Skeletal muscle tissue (tissue), 3 donors: ENCODE measurements at regions not wholly inside any gene's neighbourhood (a gene's known extent, or its start where the extent isn't known, plus 50 kb on each side); places are given as distances from the start of the nearest gene placed in this dataset.
"Not testable (repeated sequence)": the region's sequence is repeated elsewhere in the genome, so short reads cannot be mapped to it uniquely, and the experiment has no call there.

Experiments used
- H3K27ac ChIP-seq: one replicate; pipeline ENCODE4 v1.7.0; 2013; ENCODE audit warnings: mild to moderate bottlenecking, low read depth, low read length, inconsistent platforms
- H3K27me3 ChIP-seq, 3 donors: one replicate each; pipeline ENCODE4 v1.7.0; 2013; ENCODE audit warnings: low read length in 3 of 3; ENCODE audit not compliant: control insufficient read depth in 3 of 3, insufficient read depth in 3 of 3
- H3K36me3 ChIP-seq, 3 donors: one replicate each; pipeline ENCODE4 v1.7.0; 2013; ENCODE audit warnings: low read length in 3 of 3; ENCODE audit not compliant: control insufficient read depth in 3 of 3, insufficient read depth in 3 of 3
- H3K4me1 ChIP-seq, 3 donors: one replicate each; pipeline ENCODE4 v1.7.0; 2013; ENCODE audit warnings: low read length in 3 of 3, mild to moderate bottlenecking in 3 of 3; ENCODE audit not compliant: control insufficient read depth in 3 of 3, insufficient read depth in 3 of 3
- H3K4me3 ChIP-seq, 3 donors: one replicate each; pipeline ENCODE4 v1.7.0; 2013; ENCODE audit warnings: low read length in 3 of 3
- H3K9ac ChIP-seq, 3 donors: one replicate each; pipeline ENCODE4 v1.7.0; 2013; ENCODE audit warnings: low read length in 3 of 3, mild to moderate bottlenecking in 3 of 3, moderate library complexity in 2 of 3, low read depth in 1 of 3
- H3K9me3 ChIP-seq, 3 donors: one replicate each; pipeline ENCODE4 v1.7.0; 2013; ENCODE audit warnings: low read length in 3 of 3; ENCODE audit not compliant: control insufficient read depth in 3 of 3
- donor health status: Osteomylitis.

GRCh38 chr20:56706867-56707360 is 77.8 kb downstream of the TFAP2C start:
- Histone ChIP-seq H3K4me1 (no peaks in the 10 kb centered on the region), H3K27me3 (peaks cover 0 to 2% (median 0%) of the 10 kb centered on the region in 3 donors), H3K9me3 (no peaks in the 10 kb centered on the region), H3K4me3 (no peak overlapping the region), H3K27ac (no peak overlapping the region), H3K9ac (no peak overlapping the region), H3K36me3 (no peaks in the 10 kb centered on the region)

- Histone ChIP-seq H3K36me3 (no peaks in the 10 kb centered on the region), H3K9ac (no peak overlapping the region), H3K4me1 (no peaks in the 10 kb centered on the region), H3K27ac (no peak overlapping the region), H3K4me3 (no peak overlapping the region), H3K27me3 (peaks cover 0 to 2% (median 0%) of the 10 kb centered on the region in 3 donors), H3K9me3 (no peaks in the 10 kb centered on the region)
These were observed 79.9 kb downstream of the TFAP2C start for GRCh38 chr20:56708991-56709390.

GRCh38 chr20:56710125-56710524 is 81.0 kb downstream of the TFAP2C start:
- Histone ChIP-seq H3K4me3 (no peak overlapping the region), H3K9ac (no peak overlapping the region), H3K27me3 (peaks cover 0 to 2% (median 0%) of the 10 kb centered on the region in 3 donors), H3K36me3 (no peaks in the 10 kb centered on the region), H3K4me1 (no peaks in the 10 kb centered on the region), H3K27ac (no peak overlapping the region), H3K9me3 (no peaks in the 10 kb centered on the region)

- not testable (repeated sequence) for H3K4me3 ChIP-seq, H3K4me1 ChIP-seq, H3K27ac ChIP-seq, H3K36me3 ChIP-seq, H3K9me3 ChIP-seq, H3K27me3 ChIP-seq, H3K9ac ChIP-seq
These were observed 81.5 kb downstream of the TFAP2C start for GRCh38 chr20:56710577-56710976.

GRCh38 chr20:56711018-56711417 is 81.9 kb downstream of the TFAP2C start:
- Histone ChIP-seq H3K9me3 (no peaks in the 10 kb centered on the region), H3K4me1 (no peaks in the 10 kb centered on the region), H3K9ac (no peak overlapping the region), H3K4me3 (no peak overlapping the region), H3K27ac (no peak overlapping the region), H3K36me3 (no peaks in the 10 kb centered on the region), H3K27me3 (peaks cover 0 to 2% (median 0%) of the 10 kb centered on the region in 3 donors)

GRCh38 chr20:56715309-56715708 is 86.2 kb downstream of the TFAP2C start:
- Histone ChIP-seq H3K36me3 (no peaks in the 10 kb centered on the region), H3K27me3 (peaks cover 0 to 2% (median 0%) of the 10 kb centered on the region in 3 donors), H3K9ac (no peak overlapping the region), H3K9me3 (no peaks in the 10 kb centered on the region), H3K27ac (no peak overlapping the region), H3K4me1 (no peaks in the 10 kb centered on the region), H3K4me3 (no peak overlapping the region)

GRCh38 chr20:56715902-56716519 is 86.9 kb downstream of the TFAP2C start:
- no peak overlapping the region for H3K4me3 ChIP-seq
- no peak overlapping the region for H3K27ac ChIP-seq
- H3K27me3 ChIP-seq: peaks cover 0 to under 1% (median 0%) of the 10 kb centered on the region in 3 donors
- no peaks in the 10 kb centered on the region for H3K9me3 ChIP-seq
- no peaks in the 10 kb centered on the region for H3K4me1 ChIP-seq
- no peak overlapping the region for H3K9ac ChIP-seq
- H3K36me3 ChIP-seq: no peaks in the 10 kb centered on the region

GRCh38 chr20:56716806-56717205 is 87.7 kb downstream of the TFAP2C start:
- Histone ChIP-seq H3K27me3 (no peaks in the 10 kb centered on the region), H3K4me1 (no peaks in the 10 kb centered on the region), H3K36me3 (no peaks in the 10 kb centered on the region), H3K9ac (no peak overlapping the region), H3K27ac (no peak overlapping the region), H3K9me3 (no peaks in the 10 kb centered on the region), H3K4me3 (no peak overlapping the region)

GRCh38 chr20:56718816-56719215 is 89.7 kb downstream of the TFAP2C start:
- Histone ChIP-seq H3K27me3 (peaks cover 0 to 3% (median 0%) of the 10 kb centered on the region in 3 donors), H3K36me3 (no peaks in the 10 kb centered on the region), H3K9ac (no peak overlapping the region), H3K9me3 (no peaks in the 10 kb centered on the region), H3K27ac (no peak overlapping the region), H3K4me3 (no peak overlapping the region), H3K4me1 (no peaks in the 10 kb centered on the region)

- Histone ChIP-seq H3K27ac (no peak overlapping the region), H3K9me3 (no peaks in the 10 kb centered on the region), H3K4me1 (no peaks in the 10 kb centered on the region), H3K4me3 (no peak overlapping the region), H3K36me3 (no peaks in the 10 kb centered on the region), H3K9ac (no peak overlapping the region), H3K27me3 (peaks cover 0 to 3% (median 0%) of the 10 kb centered on the region in 3 donors)
These were observed 91.6 kb downstream of the TFAP2C start for GRCh38 chr20:56720620-56721213.
